Stimulated activated CD4-positive, alpha-beta T cell treated with anti-CD3 and anti-CD28 coated beads, Interleukin-4, amount 100 ng/mL, for 4 hours (primary cell): ENCODE measurements at regions not wholly inside any gene's neighbourhood (a gene's known extent, or its start where the extent isn't known, plus 50 kb on each side); places are given as distances from the start of the nearest gene placed in this dataset.
"Not testable (repeated sequence)": the region's sequence is repeated elsewhere in the genome, so short reads cannot be mapped to it uniquely, and the experiment has no call there.

Experiments used
- DNase-seq, 2 experiments: peaks; one replicate each; pipeline ENCODE4 v3.0.0-alpha.2; 2020

DNA sequence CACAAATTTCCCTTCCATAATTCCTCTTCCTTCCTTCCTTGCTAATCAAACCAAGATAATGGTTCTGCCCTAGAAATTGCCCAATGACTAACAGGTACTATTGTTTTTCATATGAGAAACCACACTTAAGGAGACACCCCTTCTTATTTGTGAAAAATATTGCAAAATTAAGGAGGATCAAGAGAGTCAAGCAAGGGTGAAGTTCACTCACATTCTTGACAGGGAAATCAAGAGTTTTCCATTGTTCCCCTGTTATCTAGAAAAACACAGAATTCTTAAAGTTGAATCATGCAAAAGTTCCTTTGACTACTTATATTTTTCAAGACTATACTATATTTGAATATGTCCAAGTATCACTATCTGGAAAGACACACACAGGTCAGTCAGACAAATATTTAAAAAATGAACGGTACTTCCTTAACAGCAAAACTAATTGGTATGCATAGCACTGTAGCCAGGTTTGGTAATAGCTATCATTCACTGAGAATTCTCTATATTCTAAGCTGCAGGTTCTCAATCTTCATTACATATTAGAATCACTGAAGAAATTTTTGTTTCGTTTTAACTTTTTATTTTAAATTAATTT lies 897.2 kb downstream of the DIAPH3 start:
- no peak for DNase-seq

DNA sequence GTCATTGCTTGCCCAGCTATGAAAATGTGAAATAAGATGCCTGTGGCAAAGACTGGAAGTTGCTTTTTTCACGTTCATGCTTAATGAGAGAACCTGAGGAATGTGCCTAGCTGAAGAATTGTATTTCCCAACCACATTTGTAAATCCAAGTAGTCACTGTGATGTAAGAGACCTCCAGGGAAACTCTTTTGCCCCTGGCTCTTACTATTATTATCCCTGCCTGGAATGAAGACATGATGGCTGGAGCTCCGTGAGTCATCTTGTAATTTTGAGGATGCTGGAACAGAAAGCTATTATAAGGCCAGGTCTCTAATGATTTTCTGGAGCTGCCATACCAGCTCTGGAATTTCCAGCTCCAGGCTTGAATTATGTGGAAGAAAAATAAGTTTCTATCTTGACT lies 894.3 kb downstream of the DIAPH3 start:
- DNase-seq: no peak

DNA sequence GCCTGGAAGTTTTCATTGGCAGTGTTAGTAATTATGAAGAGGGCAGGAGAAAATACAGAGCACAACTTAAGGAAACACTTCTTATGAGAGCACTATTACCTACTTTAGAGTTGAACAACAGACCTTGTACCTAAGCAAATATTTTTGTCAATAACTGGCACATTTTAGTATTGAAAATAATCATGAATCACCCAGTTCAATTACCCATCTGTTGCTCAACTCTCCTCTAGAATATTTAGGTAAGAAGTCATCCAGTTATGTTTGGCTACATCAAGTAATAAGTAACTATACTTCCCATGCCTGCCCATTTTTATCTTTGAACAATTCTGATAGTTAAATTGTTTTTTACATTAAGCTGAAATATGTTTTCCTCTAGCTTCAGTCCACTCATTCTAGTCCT lies 893.4 kb downstream of the DIAPH3 start:
- no peak for DNase-seq

DNA sequence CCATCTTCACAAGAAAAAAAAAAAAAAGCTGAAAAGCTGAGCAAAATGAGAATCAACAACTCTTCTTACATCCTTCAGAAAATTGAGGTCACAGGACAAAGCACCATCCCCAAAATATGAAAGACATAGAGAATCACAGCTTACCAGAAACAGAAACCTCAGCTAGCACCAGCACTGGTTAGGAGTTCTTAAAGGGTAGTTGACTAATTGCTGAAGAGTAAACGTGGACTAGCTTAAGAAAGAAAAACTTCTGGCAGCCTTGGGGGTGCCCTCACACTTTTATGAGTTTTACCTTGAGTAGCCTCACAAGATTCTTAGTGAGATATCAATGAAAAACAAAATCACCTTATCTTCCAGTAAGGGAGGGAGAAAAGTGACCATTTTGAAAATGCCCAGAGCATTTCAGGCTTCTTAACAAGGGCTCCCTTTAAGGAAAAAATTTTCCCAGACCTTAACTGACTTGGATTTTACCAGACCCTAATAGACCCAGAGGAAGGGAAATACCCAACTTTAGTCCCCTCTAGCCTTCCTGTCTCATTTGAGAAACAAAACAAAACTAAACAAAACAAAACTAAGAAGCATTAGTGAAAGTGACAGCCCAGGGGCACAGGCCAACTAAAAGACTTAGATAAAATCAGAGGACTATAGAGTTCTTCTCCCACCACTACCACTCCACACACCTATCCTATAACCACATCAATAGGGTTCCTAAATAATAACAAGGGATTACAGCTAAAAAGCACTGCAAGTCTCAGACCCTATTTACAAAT lies 888.6 kb downstream of the DIAPH3 start:
- DNase-seq: no peak

DNA sequence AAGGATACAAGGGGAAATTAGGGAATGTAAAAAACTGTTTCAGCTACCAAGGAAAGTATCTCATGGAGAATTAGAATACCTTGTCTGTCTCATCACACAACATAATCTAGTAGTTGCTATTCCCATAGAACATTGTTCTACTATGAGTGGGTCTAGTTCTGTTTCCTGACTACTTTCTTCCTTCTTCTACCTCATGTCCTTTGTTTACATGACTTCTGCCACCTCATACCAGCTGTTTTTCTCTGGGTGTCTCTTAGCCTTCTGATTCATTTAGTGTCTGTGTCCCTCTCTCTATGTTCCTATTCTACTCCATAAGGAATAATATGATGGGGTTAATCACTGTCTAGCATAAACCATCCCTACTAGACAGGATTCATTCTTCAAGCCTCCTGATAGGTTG lies 887.3 kb downstream of the DIAPH3 start:
- DNase-seq: no peak

DNA sequence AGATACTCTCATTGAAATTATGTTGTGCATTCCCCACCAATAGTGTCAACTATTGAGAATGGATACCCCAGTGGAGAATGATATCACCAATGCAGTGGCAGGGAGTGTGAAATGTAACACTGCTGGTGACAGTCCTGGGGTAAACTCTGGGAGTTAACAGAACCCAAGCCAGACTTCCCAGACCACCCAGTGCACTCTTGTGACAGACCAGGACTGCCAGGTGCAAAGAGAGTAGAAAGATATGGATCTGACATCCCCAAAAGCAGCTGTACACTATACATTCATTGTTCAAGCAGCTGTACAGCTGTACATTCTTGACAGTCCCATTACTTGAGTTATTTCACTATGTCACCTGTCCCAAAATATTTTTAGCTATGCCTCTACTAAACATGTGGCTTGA lies 886.6 kb downstream of the DIAPH3 start:
- DNase-seq: no peak

DNA sequence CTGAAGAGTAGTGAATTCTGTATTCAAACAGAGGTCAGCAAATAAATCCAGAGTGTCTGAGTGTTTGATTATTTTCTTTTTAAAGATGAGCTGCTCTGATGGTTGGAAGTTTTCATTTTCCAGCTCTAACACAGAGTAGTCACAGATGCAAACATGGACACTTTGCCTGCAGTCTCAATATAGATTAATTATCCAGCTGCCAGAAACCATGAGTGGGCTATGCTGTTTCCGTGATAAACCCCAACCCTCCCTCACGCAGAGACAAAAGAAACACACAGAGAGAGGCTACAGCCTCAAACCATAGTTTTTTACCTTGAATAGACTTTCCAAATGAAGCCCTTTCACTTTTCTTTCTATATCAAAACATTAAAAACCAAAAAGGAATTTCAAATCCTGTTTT lies 884.7 kb downstream of the DIAPH3 start:
- no peak for DNase-seq

DNA sequence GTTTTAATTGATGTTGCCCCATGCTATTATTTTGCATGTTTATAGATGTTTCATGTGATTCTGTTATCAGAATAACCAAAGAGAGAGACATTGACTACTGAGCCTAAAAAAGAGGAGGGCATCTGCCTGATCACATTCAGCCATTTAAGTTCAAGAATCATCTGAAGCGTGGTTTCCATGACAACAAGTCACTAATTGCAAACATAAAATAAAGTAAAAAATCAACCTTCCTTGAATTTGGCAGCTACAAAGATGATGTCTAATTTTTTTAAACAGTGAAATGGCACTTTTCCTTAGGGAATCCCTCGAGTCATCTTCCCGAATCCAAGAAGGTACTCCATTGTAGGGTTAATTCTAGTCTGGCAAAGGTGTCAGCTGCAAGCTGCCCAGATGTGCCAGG lies 884.2 kb downstream of the DIAPH3 start:
- no peak for DNase-seq

DNA sequence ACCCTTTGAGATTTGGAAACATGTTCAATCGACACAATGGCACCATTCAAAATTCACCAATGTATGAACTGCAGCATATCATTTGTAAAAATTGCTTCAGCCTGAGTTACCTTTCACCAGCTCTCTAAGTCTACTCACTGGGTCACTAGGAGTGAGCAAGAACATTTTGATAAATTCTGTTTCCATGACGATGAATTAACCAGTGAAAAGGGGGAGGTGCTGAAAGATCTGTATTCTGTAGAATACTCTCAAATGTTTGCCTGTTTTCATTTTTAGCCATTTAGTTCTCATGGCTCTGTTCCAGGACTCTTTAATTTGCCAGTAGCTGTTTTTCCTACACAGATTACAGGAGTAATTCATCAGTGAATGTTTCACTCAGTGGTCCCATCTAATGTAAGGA lies 883.4 kb downstream of the DIAPH3 start:
- DNase-seq: no peak

DNA sequence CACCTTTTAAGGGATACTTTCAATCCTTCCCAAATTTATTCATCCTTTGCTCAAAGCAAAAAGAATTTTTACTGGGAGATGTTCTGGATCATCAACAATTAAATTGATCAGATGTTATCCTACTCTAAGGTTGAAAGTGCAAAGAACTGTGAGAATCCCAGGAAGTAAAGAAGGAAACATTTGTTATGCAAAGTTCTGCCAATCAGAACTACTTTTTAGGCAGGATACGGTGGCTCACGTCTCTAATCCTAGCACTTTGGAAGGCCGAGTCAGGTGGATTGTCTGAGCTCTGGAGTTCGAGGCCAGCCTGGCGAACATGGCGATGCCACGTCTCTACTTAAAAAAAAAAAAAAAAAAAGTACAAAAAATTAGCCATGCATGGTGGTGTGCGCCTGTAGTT lies 882.3 kb downstream of the DIAPH3 start:
- no peak for DNase-seq

DNA sequence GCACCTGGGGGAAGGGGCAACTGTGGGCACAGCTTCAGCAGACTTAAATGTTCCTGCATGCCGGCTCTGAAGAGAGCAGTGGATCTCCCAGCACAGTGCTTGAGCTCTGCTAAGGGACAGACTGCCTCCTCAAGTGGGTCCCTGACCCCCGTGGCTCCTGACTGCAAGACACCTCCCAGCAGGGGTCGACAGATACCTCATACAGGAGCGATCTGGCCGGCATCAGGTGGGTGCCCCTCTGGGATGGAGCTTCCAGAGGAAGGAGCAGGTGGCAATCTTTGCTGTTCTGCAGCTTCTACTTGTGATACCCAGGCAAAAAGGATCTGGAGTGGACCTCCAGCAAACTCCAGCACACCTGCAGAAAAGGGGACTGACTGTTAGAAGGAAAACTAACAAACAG lies 871.5 kb downstream of the DIAPH3 start:
- DNase-seq: not testable (repeated sequence)

DNA sequence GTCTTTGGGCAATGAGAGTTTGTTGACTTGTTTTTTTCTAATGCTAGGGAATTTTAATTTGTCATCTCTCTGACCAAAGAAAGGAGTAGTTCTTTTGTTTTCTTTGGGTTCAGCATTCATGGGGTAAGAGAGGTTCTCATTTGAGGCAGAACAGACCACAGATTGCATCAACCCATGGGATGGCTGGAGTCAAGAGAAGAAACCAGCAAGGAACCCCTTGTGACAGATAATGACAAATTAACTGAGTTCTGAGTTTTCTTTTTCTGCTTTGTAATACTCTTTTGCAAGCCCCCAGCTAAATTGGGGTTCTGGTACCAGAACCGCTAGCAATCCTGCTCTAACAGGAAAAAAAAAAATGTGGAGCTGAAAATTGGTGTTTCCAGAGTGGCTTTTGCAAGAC lies 864.1 kb downstream of the DIAPH3 start:
- no peak for DNase-seq

DNA sequence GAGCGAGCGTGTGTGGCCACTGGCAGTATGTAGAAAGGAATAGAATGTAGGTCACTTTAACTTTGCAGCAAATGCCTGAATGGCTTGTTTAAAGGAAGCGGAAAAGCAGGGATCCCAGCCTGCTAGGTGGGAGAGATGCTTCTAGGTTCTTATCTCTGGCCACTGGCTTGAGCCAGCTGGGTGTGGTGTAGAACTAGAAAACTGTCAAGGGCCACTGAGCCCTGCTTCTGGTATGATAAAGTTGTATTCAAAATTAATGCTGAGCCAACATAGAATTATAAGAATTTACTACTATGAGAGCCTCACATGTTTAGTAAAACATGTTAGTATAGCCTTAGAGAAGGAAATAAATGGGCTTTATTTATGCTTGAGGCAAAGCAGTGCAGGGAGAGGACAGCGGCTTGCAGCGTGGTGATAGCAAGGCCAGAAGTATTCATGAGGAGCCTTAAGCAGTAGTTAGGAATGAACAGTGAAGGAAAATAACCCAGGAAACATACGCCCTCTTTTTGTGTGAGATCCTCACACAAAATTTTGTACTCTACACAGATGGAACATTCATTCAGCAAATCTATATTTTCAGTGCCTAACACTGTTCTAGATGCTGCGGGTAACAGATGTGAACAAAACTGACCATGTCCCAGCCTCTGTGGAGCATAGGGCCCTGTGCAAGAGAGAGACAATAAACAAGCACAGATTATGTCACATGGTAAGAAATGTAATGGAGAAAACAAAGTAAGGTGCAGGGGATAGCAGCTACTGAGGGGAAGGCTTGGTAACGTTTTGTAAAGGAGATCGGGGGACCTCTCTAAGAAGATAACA lies 863.2 kb downstream of the DIAPH3 start:
- DNase-seq: no peak

DNA sequence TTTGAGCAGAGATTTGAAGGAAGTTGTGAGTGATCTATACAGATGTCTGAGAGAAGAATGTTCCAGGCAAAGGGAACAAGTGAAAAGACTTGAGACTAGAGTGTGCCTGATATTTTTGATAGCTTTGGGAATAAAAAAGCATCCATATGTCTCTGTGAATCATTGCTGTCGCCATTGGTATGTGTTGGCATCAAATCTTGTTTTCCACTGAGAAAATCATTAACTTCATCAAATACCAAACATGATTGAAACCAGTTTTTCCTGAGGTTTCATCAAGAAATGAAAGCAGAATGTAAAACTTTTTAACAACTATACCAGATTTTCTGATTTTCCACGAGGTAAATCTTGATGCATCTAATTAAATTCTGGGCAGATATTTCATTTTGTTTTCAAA lies 862.6 kb downstream of the DIAPH3 start:
- DNase-seq: no peak

DNA sequence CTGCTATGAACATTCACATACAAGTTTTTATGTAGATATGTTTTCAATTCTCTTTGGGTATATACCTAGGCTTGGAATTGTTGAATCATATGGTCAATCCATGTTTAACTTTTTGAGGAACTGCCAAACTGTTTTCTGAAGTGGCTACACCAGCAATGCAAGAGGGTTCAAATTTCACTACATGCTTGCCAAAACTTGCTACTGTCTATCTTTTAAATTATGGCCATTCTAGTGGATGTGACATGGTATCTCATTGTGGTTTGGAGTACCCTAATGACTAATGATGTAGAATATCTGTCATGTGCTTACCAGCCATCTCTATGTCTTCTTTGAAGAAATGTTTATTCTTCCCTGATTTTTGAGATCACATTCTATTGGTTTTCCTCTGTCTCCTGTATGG lies 860.3 kb downstream of the DIAPH3 start:
- DNase-seq: no peak

DNA sequence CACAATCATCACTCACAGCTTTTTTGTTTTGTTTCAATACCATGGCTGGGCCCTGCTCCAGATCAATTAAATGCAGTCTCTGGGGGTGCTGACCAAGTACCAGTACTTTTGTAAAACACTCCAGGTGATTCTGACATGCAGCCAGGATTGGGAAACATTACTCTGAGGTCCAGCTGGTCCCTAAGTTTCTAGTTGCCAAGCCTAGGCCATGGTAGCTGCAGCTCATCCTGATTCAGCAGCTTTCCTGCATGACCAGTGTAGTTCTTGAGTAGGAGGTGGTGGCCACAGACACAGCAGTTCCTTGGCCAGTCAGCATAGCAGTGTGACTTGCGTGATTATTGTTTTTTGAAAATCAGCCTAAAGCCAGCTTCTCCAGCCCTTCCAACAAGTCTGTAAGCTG lies 859.1 kb downstream of the DIAPH3 start:
- DNase-seq: no peak

DNA sequence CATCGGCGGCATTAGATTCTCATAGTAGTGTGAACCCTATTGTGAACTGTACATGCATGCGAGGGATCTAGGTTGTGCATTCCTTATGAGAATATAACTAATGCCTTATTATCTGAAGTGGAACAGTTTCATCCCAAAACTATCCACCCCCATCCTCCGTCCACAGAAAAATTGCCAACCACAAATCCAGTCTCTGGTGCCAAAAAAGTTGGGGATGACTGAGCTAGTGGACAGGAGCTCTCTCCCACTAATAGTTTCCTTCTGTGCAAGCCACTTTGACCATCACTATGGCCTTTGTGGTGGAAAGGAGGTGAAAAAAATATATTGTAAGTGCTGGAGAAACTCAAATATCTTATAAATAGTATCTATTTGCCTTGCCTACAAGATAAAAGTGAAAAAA lies 857.8 kb downstream of the DIAPH3 start:
- DNase-seq: no peak

DNA sequence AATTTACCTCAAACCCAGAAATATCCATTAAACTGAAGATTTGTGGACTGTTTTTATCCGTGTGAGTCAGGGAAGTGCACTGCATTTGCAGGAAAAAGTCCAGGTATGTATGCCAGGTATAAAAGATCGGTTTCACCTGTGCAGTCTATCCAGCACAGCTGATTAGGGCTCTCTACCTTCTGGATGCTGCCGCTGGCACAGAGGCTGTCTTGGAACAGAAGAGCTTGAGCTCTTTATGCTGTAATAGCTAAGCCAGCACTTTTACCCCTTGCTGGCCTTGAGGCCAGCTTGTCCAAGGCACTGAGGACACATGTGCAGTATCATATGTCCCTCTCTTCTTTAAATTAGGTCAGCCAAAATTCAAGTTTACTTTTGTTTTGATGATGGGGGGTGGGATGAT lies 851.0 kb downstream of the DIAPH3 start:
- no peak for DNase-seq

DNA sequence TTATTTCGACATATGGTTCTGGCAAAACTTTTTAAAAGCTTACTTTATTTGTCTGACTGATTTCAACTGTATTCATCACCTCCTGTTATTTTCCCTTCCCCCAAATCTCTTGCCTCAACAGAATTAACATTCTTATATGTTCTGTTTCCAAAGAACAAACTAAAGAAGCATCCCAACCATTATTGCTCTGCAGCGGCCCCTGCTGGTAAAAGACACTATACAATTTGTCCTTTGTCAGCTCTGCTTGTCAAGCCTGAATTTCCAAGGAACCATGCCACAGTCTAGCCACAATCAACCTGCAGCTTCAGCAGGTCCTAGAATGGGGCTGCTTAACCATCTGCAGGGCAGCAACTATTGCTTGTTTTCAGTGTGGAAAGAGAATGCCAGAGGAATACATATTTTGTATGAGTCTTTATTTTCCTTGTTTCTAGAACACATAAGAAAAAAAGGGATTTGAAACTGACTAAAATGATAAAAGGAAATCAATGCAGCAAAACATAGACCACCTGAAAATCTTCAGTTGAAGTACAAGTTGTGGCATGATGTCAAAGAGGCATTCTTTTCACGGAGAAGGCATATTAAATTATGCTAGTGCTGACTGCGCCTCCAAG lies 845.3 kb downstream of the DIAPH3 start:
- DNase-seq: peak; percentile 5 to 48

DNA sequence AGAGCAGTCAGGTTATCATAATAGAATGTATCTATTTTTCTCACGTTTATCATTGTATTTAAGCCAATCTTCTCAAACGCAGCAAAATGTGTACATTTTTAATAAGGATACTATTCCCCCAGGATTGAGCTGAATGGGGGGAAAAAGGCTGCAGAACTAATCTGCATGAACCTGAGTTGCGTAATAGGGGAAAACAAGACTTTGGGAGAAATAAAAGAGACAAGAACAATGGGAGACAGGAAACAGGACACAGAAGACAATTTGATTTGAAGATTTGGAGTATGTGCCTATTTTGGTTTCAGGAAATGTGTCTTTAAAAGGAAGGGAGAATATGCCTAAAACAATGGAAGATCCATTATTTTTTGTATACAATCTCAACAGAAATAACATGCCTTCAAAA lies 844.5 kb downstream of the DIAPH3 start:
- DNase-seq: no peak

DNA sequence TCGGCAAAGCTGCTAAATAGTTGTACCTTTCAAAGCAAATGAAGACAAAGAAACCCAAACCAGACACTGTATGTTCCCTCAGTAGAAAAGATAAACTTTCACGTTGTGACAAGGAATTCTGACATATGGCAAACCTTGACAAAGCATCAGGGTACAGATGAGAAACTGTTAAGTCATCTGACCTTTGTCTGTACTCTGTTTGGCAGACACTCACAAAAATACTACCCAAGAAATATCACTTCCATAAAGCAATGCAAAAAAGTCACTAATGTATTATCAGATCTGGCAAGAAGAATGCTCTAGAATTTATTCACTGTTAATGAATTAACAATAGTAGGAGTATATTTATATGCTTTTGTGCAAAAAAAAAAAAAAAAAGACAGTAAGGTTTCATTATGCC lies 843.7 kb downstream of the DIAPH3 start:
- no peak for DNase-seq

DNA sequence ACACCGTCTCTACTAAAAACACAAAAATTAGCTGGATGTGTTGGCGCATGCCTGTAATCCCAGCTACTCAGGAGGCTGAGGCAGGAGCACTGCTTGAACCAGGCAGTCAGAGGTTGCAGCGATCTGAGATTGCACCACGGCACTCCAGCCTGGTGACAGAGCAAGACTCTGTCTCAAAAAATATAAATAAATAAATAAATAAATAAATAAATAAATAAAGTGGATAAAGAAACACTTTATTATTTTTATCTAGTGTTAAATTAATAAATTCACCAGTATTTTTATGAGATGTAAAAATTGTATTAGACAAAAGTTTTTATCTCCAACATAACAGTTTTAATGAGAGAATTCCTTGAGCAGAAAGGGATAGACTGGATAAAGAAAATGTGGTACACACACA lies 839.3 kb downstream of the DIAPH3 start:
- not testable (repeated sequence) for DNase-seq

DNA sequence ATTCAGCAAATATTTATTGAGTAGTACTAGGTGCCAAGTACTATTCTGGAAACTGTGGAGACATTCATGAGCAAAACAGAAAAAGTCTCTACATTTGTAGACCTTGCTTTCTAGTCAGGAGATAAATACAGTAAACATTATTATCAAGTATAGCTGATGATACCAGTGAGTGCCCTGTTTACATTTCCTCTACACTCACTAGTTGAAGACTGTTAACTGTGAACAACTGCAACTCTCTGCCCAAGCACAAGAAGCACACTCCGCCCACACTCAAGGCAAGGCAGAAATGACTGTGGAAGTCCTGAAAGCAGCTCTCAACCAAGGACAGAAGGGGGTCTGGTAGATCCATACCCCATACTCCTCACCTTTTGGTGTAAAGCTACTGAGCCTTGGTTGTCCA lies 837.0 kb downstream of the DIAPH3 start:
- no peak for DNase-seq

DNA sequence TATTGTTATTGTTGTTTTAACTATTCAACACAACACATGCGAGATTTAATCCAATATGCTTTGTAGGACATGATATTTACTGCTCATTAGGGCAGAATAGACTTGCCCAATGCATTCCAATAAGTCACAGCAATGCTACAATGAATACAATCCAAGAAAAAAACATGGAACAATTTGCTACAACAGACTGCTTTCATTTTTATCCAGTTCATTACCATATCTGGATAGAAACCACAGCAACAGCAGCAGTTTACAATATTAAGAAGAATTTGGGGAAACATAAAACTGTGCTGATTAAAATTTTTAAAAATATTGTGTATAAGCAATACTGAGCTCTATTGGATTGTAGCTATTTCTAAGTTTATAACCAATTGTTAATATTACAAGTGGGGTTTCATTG lies 833.0 kb downstream of the DIAPH3 start:
- no peak for DNase-seq
